VCaP (cell line): ENCODE measurements at regions not wholly inside any gene's neighbourhood (a gene's known extent, or its start where the extent isn't known, plus 50 kb on each side); places are given as distances from the start of the nearest gene placed in this dataset.
"Not testable (repeated sequence)": the region's sequence is repeated elsewhere in the genome, so short reads cannot be mapped to it uniquely, and the experiment has no call there.

Experiments used
- H3K27ac ChIP-seq: fragments of 450-650 bp; 2 replicates; pipeline ENCODE4 v1.5.1; 2017
- TF ChIP-seq, protein P1 (sequence below): fragments of 450-650 bp; conservative IDR thresholded peaks from 2 replicates; pipeline ENCODE4 v1.5.1; 2017; ENCODE audit warnings: mild to moderate bottlenecking, moderate library complexity

GRCh38 chr3:34886443-34886842 is 752.9 kb upstream of the ARPP21 start:
- TF ChIP-seq, protein P1, sequence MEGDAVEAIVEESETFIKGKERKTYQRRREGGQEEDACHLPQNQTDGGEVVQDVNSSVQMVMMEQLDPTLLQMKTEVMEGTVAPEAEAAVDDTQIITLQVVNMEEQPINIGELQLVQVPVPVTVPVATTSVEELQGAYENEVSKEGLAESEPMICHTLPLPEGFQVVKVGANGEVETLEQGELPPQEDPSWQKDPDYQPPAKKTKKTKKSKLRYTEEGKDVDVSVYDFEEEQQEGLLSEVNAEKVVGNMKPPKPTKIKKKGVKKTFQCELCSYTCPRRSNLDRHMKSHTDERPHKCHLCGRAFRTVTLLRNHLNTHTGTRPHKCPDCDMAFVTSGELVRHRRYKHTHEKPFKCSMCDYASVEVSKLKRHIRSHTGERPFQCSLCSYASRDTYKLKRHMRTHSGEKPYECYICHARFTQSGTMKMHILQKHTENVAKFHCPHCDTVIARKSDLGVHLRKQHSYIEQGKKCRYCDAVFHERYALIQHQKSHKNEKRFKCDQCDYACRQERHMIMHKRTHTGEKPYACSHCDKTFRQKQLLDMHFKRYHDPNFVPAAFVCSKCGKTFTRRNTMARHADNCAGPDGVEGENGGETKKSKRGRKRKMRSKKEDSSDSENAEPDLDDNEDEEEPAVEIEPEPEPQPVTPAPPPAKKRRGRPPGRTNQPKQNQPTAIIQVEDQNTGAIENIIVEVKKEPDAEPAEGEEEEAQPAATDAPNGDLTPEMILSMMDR = no peak
- H3K27ac ChIP-seq = no peak overlapping the region; the same call in 1 of the 2 replicates

- H3K27ac ChIP-seq = peak overlapping the region; percentile 84
- TF ChIP-seq, protein P1 = no peak
These were observed 749.7 kb upstream of the ARPP21 start for GRCh38 chr3:34889641-34890040.

DNA sequence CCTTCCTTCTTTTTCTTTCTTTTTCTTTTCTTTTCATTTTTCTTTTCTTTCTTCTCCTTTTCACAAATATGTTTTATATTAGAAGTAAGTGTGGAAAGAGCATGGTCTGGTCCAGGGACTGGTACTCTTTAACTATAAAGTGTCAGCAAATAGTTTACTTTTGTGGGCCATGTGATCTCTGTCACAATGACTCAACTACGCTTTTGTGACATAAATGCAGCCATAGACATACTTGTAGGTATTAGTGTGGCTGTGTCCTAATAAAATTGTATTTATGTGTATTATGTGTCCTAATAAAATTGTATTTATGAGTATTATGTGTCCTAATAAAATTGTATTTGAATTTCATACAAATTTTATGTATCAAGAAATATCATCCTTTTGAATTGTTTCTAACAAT is 749.1 kb upstream of the ARPP21 start:
- peak overlapping the region; percentile 84 for H3K27ac ChIP-seq
- TF ChIP-seq, protein P1 = no peak

DNA sequence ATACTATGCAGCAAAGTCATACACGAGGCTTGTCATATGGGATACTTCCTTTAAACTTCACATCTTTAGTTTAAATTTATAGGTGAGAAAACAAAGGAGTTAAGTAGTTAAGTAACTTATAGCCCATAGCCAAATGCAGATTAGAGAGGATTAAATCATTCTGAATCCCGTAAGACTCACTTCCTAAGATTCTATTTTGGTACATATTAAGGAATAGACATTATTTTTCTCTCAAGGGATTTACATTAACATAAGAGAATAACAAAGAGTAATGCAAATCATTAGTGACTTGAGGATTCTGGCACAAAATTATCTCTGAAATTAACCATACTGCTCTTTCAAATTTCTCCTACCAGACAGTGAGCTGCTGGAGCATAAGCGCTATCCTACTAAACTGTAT is 747.4 kb upstream of the ARPP21 start:
- TF ChIP-seq, protein P1 = no peak
- H3K27ac ChIP-seq = peak overlapping the region; percentile 84; the same call in 1 of the 2 replicates

DNA sequence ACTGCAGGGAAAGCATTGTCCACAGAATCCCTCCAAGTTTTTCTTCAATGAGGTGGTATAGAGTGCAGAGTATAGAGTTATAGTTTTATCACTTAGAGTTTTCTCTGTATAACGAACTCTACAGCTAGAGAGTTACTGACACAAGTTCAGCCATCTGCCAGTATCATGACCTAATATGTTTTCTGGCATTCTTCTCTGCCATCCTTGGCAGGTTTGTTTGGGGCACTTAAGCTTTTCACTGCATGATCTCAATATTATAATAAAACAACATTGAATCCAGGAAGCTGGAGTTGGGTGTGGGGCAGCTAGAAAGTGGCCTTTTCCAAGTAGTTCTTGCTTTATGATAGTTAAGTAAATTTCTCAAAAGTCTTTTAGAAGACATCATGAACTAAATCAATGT is 743.5 kb upstream of the ARPP21 start:
- TF ChIP-seq, protein P1 = no peak
- H3K27ac ChIP-seq = no peak overlapping the region

- H3K27ac ChIP-seq = not testable (repeated sequence)
These were observed 729.6 kb upstream of the ARPP21 start for GRCh38 chr3:34909679-34910078.

DNA sequence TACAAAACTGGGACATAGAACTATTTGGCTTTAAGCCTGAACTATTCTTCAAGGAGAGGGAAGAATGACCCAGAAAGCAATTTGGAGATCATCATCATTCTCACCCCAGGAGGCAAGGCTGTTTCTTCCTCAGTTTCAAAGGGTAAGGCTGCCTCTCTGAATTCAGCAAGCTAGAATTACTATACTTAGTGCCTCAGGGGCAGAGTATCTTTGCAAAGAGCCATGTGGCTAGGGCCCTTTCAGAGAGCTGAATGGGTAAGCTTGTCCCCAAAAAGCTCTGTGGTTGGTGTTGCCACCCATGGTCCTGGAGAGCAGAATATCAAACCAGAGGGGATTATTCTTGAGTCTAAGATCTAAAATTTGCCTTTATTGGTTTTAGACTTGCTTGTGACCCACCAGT is 720.3 kb upstream of the ARPP21 start:
- TF ChIP-seq, protein P1 = no peak
- H3K27ac ChIP-seq = no peak overlapping the region

DNA sequence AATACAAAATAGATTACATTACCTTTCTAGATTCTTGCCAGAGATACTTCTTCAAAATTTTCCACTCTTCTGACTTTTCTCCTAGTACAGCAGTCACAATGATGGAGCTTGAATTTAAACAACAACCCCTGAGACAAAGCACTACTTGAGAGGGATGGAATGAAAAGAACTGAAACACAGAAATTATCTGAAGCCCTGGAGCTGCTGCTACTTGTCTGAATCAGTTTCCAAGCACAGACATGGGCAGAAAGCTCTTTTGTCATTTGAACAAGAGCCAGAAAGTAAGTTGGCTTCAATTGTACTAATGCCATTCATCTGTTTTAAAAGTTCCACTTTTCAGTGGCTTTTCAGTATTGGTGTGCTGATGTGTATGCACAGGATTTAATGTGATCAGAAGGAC is 718.5 kb upstream of the ARPP21 start:
- no peak overlapping the region for H3K27ac ChIP-seq
- TF ChIP-seq, protein P1 = no peak
